Hepatocyte (in vitro differentiated cells): ENCODE measurements at regions not wholly inside any gene's neighbourhood (a gene's known extent, or its start where the extent isn't known, plus 50 kb on each side); places are given as distances from the start of the nearest gene placed in this dataset.

ENCODE experiments used
- DNase-seq: peaks from one replicate; pipeline ENCODE4 v3.0.0-alpha.2; 2016; ENCODE audit warnings: low spot score
- H2AFZ ChIP-seq: fragments of 200-600 bp; sonication (generic); 2 replicates; pipeline ENCODE4 v1.6.0; 2016; ENCODE audit warnings: antibody characterized with exemption, mild to moderate bottlenecking
- H3K27ac ChIP-seq: fragments of 200-600 bp; sonication (generic); 2 replicates; pipeline ENCODE4 v1.5.1; 2016; ENCODE audit warnings: mild to moderate bottlenecking
- H3K27me3 ChIP-seq: fragments of 200-600 bp; sonication (generic); 2 replicates; pipeline ENCODE4 v1.6.1; 2016
- H3K36me3 ChIP-seq: fragments of 200-600 bp; sonication (generic); replicated peaks from 2 replicates; pipeline ENCODE4 v1.5.1; 2016; ENCODE audit warnings: low read depth; ENCODE audit not compliant: insufficient read depth
- H3K4me1 ChIP-seq: fragments of 200-600 bp; sonication (generic); 2 replicates; pipeline ENCODE4 v1.5.1; 2016; ENCODE audit warnings: mild to moderate bottlenecking, moderate library complexity; ENCODE audit not compliant: insufficient read depth
- H3K4me2 ChIP-seq: fragments of 200-600 bp; sonication (generic); 2 replicates; pipeline ENCODE4 v1.6.0; 2016
- H3K4me3 ChIP-seq: fragments of 200-600 bp; sonication (generic); 2 replicates; pipeline ENCODE4 v1.5.1; 2016; ENCODE audit warnings: mild to moderate bottlenecking
- H3K79me2 ChIP-seq: fragments of 200-600 bp; sonication (generic); 2 replicates; pipeline ENCODE4 v1.6.0; 2017; ENCODE audit warnings: mild to moderate bottlenecking
- H3K9me2 ChIP-seq: fragments of 200-600 bp; sonication (generic); replicated peaks from 2 replicates; pipeline ENCODE4 v1.6.0; 2017; ENCODE audit warnings: mild to moderate bottlenecking; ENCODE audit not compliant: insufficient read depth
- H3K9me3 ChIP-seq: fragments of 200-600 bp; sonication (generic); 2 replicates; pipeline ENCODE4 v1.5.1; 2016; ENCODE audit warnings: low read depth, mild to moderate bottlenecking
- H4K20me1 ChIP-seq: fragments of 200-600 bp; sonication (generic); 2 replicates; pipeline ENCODE4 v1.6.0; 2016; ENCODE audit warnings: mild to moderate bottlenecking; ENCODE audit not compliant: insufficient read depth, poor library complexity, severe bottlenecking
- EZH2 ChIP-seq: fragments of 200-600 bp; sonication (generic); IDR thresholded peaks from 2 replicates; pipeline ENCODE4 v1.6.1; 2016; ENCODE audit warnings: antibody characterized with exemption, mild to moderate bottlenecking, borderline replicate concordance
- EZH2phosphoT487 ChIP-seq: fragments of 200-600 bp; sonication (generic); IDR thresholded peaks from one replicate; pipeline ENCODE4 v1.6.1; 2018; ENCODE audit warnings: antibody characterized with exemption, mild to moderate bottlenecking, low read depth, moderate library complexity; ENCODE audit not compliant: unreplicated experiment, severe bottlenecking
- WGBS: methylation state at CpG from one replicate; pipeline ENCODE4 v1.1.6; 2016; ENCODE audit warnings: low lambda C conversion rate; ENCODE audit errors: missing lambda C conversion rate; 5-methylcytosine and 5-hydroxymethylcytosine counted together
- TF ChIP-seq, protein P1 (sequence below): fragments of 200-600 bp; sonication (generic); IDR thresholded peaks from 2 replicates; pipeline ENCODE4 v1.5.1; 2016; ENCODE audit warnings: antibody characterized with exemption, mild to moderate bottlenecking; ENCODE audit not compliant: poor library complexity

DNA sequence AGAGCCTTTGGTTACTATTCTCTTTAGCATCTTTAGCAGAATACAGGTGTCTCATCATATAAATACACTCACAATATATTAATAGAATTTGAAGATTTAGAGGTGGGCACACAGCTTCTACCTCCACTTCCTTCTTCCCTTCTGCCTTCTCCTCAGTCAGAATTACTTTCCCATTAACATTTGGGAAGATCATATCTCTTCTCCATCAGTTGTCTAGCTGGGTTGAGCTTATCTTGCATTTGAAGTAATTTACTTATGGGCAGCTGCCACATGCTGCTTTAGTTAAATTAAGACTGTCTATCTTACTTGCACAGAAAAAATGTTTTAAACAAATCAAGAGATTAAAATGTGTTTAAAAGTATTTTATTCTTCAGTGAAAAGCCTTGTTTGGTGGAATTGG, 110.1 kb upstream of the ASIC2 start:
- DNase-seq: no peak
- no peaks in the 10 kb centered on the region for H3K36me3 ChIP-seq
- H3K79me2 ChIP-seq: no peaks in the 10 kb centered on the region
- H3K9me3 ChIP-seq: no peaks in the 10 kb centered on the region
- no peaks in the 10 kb centered on the region for H3K27me3 ChIP-seq
- H3K27ac ChIP-seq: no peak overlapping the region
- no peaks in the 10 kb centered on the region for H3K4me1 ChIP-seq
- H4K20me1 ChIP-seq: no peaks in the 10 kb centered on the region
- H2AFZ ChIP-seq: no peak overlapping the region
- H3K9me2 ChIP-seq: no peaks in the 10 kb centered on the region
- no peak overlapping the region for H3K4me2 ChIP-seq
- TF ChIP-seq EZH2 (no peak), EZH2phosphoT487 (no peak)
- TF ChIP-seq, protein P1, sequence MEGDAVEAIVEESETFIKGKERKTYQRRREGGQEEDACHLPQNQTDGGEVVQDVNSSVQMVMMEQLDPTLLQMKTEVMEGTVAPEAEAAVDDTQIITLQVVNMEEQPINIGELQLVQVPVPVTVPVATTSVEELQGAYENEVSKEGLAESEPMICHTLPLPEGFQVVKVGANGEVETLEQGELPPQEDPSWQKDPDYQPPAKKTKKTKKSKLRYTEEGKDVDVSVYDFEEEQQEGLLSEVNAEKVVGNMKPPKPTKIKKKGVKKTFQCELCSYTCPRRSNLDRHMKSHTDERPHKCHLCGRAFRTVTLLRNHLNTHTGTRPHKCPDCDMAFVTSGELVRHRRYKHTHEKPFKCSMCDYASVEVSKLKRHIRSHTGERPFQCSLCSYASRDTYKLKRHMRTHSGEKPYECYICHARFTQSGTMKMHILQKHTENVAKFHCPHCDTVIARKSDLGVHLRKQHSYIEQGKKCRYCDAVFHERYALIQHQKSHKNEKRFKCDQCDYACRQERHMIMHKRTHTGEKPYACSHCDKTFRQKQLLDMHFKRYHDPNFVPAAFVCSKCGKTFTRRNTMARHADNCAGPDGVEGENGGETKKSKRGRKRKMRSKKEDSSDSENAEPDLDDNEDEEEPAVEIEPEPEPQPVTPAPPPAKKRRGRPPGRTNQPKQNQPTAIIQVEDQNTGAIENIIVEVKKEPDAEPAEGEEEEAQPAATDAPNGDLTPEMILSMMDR: no peak
- H3K4me3 ChIP-seq: no peak overlapping the region

DNA sequence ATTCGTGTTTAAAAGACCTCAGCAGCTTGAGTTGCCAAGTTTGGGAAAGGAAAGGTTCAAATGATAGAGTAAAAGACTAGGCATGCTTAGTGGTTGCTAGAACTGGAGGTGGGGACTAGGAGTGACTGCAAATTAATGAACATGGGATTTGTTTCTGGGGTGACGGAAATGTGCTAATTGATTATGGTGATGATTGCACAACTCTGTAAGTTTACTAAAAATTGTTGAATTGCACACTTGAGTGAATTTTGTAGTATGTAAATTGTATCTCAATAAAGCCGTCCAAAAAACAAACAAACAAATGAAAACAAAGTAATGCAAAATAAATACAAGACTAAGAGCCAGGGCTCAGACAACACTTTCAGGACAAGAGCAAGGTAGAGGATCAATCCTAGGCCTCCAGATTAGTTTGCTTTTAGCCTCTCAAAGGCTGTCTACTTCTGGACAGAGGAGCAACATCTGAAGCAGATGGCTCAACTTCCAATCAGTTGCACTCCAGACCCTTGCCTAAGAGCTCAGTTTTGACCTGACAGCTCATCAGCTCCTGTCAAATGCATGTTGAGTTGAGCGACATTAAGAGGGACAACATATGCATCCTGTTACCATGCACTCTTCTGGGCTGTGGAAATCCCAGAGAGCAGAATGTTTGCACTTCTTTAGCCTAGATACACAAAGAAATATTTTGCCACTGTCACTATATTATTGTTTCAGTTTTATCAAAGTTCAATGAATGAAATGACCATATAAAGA, 111.2 kb upstream of the ASIC2 start:
- no peak for DNase-seq
- WGBS: 79% methylated on average over 4 of the region's 4 CpGs

GRCh38 chr17:33416131-33416530, 123.0 kb upstream of the ASIC2 start:
- H2AFZ ChIP-seq: no peak overlapping the region
- no peaks in the 10 kb centered on the region for H3K79me2 ChIP-seq
- no peak for DNase-seq
- H3K4me3 ChIP-seq: no peak overlapping the region
- H3K9me3 ChIP-seq: no peaks in the 10 kb centered on the region
- no peaks in the 10 kb centered on the region for H3K36me3 ChIP-seq
- no peak for TF ChIP-seq EZH2
- TF ChIP-seq, protein P1: no peak
- H3K27me3 ChIP-seq: no peaks in the 10 kb centered on the region
- H3K27ac ChIP-seq: no peak overlapping the region
- 71% methylated on average over 2 of the region's 2 CpGs for WGBS
- no peaks in the 10 kb centered on the region for H3K9me2 ChIP-seq
- H3K4me1 ChIP-seq: no peaks in the 10 kb centered on the region
- no peaks in the 10 kb centered on the region for H4K20me1 ChIP-seq
- H3K4me2 ChIP-seq: no peak overlapping the region

More for the DNA sequence above, 111.2 kb upstream of the ASIC2 start:
- Histone ChIP-seq H3K9me2 (no peaks in the 10 kb centered on the region), H3K27me3 (no peaks in the 10 kb centered on the region), H3K36me3 (no peaks in the 10 kb centered on the region), H3K79me2 (no peaks in the 10 kb centered on the region), H4K20me1 (no peaks in the 10 kb centered on the region), H3K9me3 (no peaks in the 10 kb centered on the region), H3K4me3 (no peak overlapping the region), H3K4me2 (no peak overlapping the region), H2AFZ (no peak overlapping the region), H3K4me1 (no peaks in the 10 kb centered on the region), H3K27ac (no peak overlapping the region)
- TF ChIP-seq EZH2: no peak
- TF ChIP-seq, protein P1: no peak
- no peak for TF ChIP-seq EZH2phosphoT487

GRCh38 chr17:33421933-33422332, 128.8 kb upstream of the ASIC2 start:
- no peaks in the 10 kb centered on the region for H3K36me3 ChIP-seq
- no peaks in the 10 kb centered on the region for H3K4me1 ChIP-seq
- H3K79me2 ChIP-seq: no peaks in the 10 kb centered on the region
- no peak overlapping the region for H3K4me2 ChIP-seq
- WGBS: 81% methylated on average over 3 of the region's 3 CpGs
- H4K20me1 ChIP-seq: no peaks in the 10 kb centered on the region
- no peak for DNase-seq
- no peak overlapping the region for H2AFZ ChIP-seq
- no peaks in the 10 kb centered on the region for H3K9me2 ChIP-seq
- no peaks in the 10 kb centered on the region for H3K9me3 ChIP-seq
- TF ChIP-seq, protein P1: no peak
- TF ChIP-seq EZH2 (no peak), EZH2phosphoT487 (no peak)
- no peak overlapping the region for H3K4me3 ChIP-seq
- no peak overlapping the region for H3K27ac ChIP-seq
- no peaks in the 10 kb centered on the region for H3K27me3 ChIP-seq
